ENCODE measurements at regions not wholly inside any gene's neighbourhood (a gene's known extent, or its start where the extent isn't known, plus 50 kb on each side); places are given as distances from the start of the nearest gene placed in this dataset.

- no peak for TF ChIP-seq PAX5 (IDR thresholded peaks at IDR 0.05; ENCODE audit: insufficient read depth, low read length, severe bottlenecking)
- TF ChIP-seq POLR2AphosphoS5 (IDR thresholded peaks at IDR 0.05; ENCODE audit: low read depth, low read length): no peak
Observed at GRCh38 chrX:1853916-1854315, 239.1 kb downstream of the ASMT start.

Data from GM12891 (cell line).